Loucy (cell line): ENCODE measurements at regions not wholly inside any gene's neighbourhood (a gene's known extent, or its start where the extent isn't known, plus 50 kb on each side); places are given as distances from the start of the nearest gene placed in this dataset.

ENCODE experiments used
- EZH2phosphoT487 ChIP-seq: fragments of 200-600 bp; IDR thresholded peaks from 2 replicates; pipeline ENCODE4 v1.6.1; 2018; ENCODE audit warnings: antibody characterized with exemption, mild to moderate bottlenecking, moderate library complexity, borderline replicate concordance
- TF ChIP-seq, protein P1 (sequence below): fragments of 200-600 bp; sonication (generic); conservative IDR thresholded peaks from 2 replicates; pipeline ENCODE4 v1.5.1; 2014; ENCODE audit warnings: mild to moderate bottlenecking, antibody characterized with exemption, low read length

- TF ChIP-seq, protein P1, sequence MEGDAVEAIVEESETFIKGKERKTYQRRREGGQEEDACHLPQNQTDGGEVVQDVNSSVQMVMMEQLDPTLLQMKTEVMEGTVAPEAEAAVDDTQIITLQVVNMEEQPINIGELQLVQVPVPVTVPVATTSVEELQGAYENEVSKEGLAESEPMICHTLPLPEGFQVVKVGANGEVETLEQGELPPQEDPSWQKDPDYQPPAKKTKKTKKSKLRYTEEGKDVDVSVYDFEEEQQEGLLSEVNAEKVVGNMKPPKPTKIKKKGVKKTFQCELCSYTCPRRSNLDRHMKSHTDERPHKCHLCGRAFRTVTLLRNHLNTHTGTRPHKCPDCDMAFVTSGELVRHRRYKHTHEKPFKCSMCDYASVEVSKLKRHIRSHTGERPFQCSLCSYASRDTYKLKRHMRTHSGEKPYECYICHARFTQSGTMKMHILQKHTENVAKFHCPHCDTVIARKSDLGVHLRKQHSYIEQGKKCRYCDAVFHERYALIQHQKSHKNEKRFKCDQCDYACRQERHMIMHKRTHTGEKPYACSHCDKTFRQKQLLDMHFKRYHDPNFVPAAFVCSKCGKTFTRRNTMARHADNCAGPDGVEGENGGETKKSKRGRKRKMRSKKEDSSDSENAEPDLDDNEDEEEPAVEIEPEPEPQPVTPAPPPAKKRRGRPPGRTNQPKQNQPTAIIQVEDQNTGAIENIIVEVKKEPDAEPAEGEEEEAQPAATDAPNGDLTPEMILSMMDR, result no peak
- TF ChIP-seq EZH2phosphoT487, result no peak
These were observed 1074.7 kb downstream of the CDH11 start for GRCh38 chr16:64047207-64047606.
